MM.1S (cell line): ENCODE measurements at regions not wholly inside any gene's neighbourhood (a gene's known extent, or its start where the extent isn't known, plus 50 kb on each side); places are given as distances from the start of the nearest gene placed in this dataset.

Experiments
- DNase-seq: peaks from one replicate; pipeline ENCODE4 v3.0.0-alpha.2; 2015
- H2AFZ ChIP-seq: fragments of 300-600 bp; sonication (generic); 2 replicates; pipeline ENCODE4 v1.6.0; 2016; ENCODE audit warnings: antibody characterized with exemption, low read length
- H3F3A ChIP-seq: fragments of 300-600 bp; sonication (generic); 2 replicates; pipeline ENCODE4 v1.6.1; 2016; ENCODE audit warnings: mild to moderate bottlenecking, antibody characterized with exemption, low read length, moderate library complexity, mixed read lengths; ENCODE audit not compliant: insufficient read depth
- H3K27ac ChIP-seq: fragments of 300-600 bp; sonication (generic); 2 replicates; pipeline ENCODE4 v1.5.1; 2016; ENCODE audit warnings: mild to moderate bottlenecking, low read length
- H3K27me3 ChIP-seq: fragments of 300-600 bp; sonication (generic); replicated peaks from 2 replicates; pipeline ENCODE4 v1.6.0; 2016; ENCODE audit warnings: low read length; ENCODE audit not compliant: insufficient read depth
- H3K36me3 ChIP-seq: fragments of 300-600 bp; sonication (generic); replicated peaks from 2 replicates; pipeline ENCODE4 v1.6.1; 2016; ENCODE audit warnings: mild to moderate bottlenecking, low read length, mixed read lengths; ENCODE audit not compliant: insufficient read depth
- H3K4me1 ChIP-seq: fragments of 300-600 bp; sonication (generic); 2 replicates; pipeline ENCODE4 v1.6.1; 2016; ENCODE audit warnings: low read length, mixed read lengths
- H3K4me2 ChIP-seq: fragments of 300-600 bp; sonication (generic); 2 replicates; pipeline ENCODE4 v1.6.0; 2016; ENCODE audit warnings: low read depth, low read length
- H3K4me3 ChIP-seq: fragments of 300-600 bp; sonication (generic); 2 replicates; pipeline ENCODE4 v1.5.1; 2016; ENCODE audit warnings: low read length, mixed read lengths
- H3K79me2 ChIP-seq: fragments of 300-600 bp; sonication (generic); 2 replicates; pipeline ENCODE4 v1.6.1; 2016; ENCODE audit warnings: mixed run types, low read length, mixed read lengths
- H3K9ac ChIP-seq: fragments of 300-600 bp; sonication (generic); 2 replicates; pipeline ENCODE4 v1.6.1; 2016; ENCODE audit warnings: low read length, mixed read lengths
- H3K9me2 ChIP-seq: fragments of 300-600 bp; sonication (generic); replicated peaks from 2 replicates; pipeline ENCODE4 v1.6.1; 2016; ENCODE audit warnings: mild to moderate bottlenecking, low read length, mixed read lengths; ENCODE audit not compliant: insufficient read depth
- H3K9me3 ChIP-seq: fragments of 300-600 bp; sonication (generic); replicated peaks from 2 replicates; pipeline ENCODE4 v1.6.1; 2016; ENCODE audit warnings: mild to moderate bottlenecking, low read length, mixed read lengths; ENCODE audit not compliant: insufficient read depth
- H4K20me1 ChIP-seq: fragments of 300-600 bp; sonication (generic); 2 replicates; pipeline ENCODE4 v1.6.1; 2016; ENCODE audit warnings: mild to moderate bottlenecking, low read length, moderate library complexity, mixed read lengths; ENCODE audit not compliant: insufficient read depth
- CTCF ChIP-seq: fragments of 300-600 bp; sonication (generic); IDR thresholded peaks from 2 replicates; pipeline ENCODE4 v1.5.1; 2016; ENCODE audit warnings: antibody characterized with exemption, low read length, mixed read lengths
- EZH2 ChIP-seq: fragments of 300-600 bp; sonication (generic); optimal IDR thresholded peaks from 2 replicates; pipeline ENCODE3; 2017; ENCODE audit warnings: low read depth, mild to moderate bottlenecking, antibody characterized with exemption, low read length, mixed read lengths
- EZH2phosphoT487 ChIP-seq: fragments of 300-600 bp; sonication (generic); IDR thresholded peaks from 2 replicates; pipeline ENCODE4 v1.6.1; 2018; ENCODE audit warnings: antibody characterized with exemption, low read length

- no peak overlapping the region for H3K9ac ChIP-seq
- H3K4me2 ChIP-seq: no peak overlapping the region
- H2AFZ ChIP-seq: no peak overlapping the region
- no peaks in the 10 kb centered on the region for H4K20me1 ChIP-seq
- no peaks in the 10 kb centered on the region for H3F3A ChIP-seq
- no peaks in the 10 kb centered on the region for H3K36me3 ChIP-seq
- H3K27ac ChIP-seq: no peak overlapping the region
- no peak overlapping the region for H3K4me3 ChIP-seq
- H3K79me2 ChIP-seq: no peaks in the 10 kb centered on the region
- peak; percentile 58 for DNase-seq
- no peaks in the 10 kb centered on the region for H3K27me3 ChIP-seq
- H3K9me2 ChIP-seq: no peaks in the 10 kb centered on the region
- no peaks in the 10 kb centered on the region for H3K9me3 ChIP-seq
- TF ChIP-seq EZH2phosphoT487 (no peak), EZH2 (no peak), CTCF (peak; percentile 66)
- H3K4me1 ChIP-seq: no peaks in the 10 kb centered on the region
Measured at GRCh38 chr11:135075740-135076139, 663.7 kb upstream of the B3GAT1 start.

GRCh38 chr11:135074397-135074998 lies 662.5 kb upstream of the B3GAT1 start:
- no peak for DNase-seq
- Histone ChIP-seq H3K27me3 (no peaks in the 10 kb centered on the region), H3K9me2 (no peaks in the 10 kb centered on the region), H3K4me3 (no peak overlapping the region), H3F3A (no peaks in the 10 kb centered on the region), H3K9me3 (no peaks in the 10 kb centered on the region), H3K36me3 (no peaks in the 10 kb centered on the region), H3K27ac (no peak overlapping the region), H3K4me2 (no peak overlapping the region), H3K79me2 (no peaks in the 10 kb centered on the region), H3K9ac (no peak overlapping the region), H3K4me1 (no peaks in the 10 kb centered on the region), H2AFZ (no peak overlapping the region), H4K20me1 (no peaks in the 10 kb centered on the region)
- TF ChIP-seq EZH2 (no peak), CTCF (peak; percentile 16), EZH2phosphoT487 (no peak)

DNA sequence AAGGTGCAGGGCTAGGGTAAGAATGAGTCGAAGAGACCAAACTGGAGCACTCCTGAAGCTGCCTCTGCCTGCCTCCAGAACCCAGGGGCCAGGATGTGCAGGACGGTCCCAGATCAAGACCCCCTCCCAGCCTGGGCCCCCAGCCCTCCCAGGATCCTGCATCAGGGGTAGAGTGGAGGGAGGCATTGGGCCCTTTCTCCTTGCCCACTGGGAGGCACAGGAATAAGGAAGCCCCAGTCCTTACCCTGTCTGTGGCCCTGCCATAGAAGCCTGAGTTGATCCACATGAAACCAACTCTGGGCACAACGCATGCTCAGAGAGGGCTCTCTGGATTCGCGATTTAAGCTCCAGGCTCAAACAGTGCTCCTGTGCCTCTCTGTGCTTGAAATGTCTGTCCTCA lies 661.8 kb upstream of the B3GAT1 start:
- Histone ChIP-seq H3K36me3 (no peaks in the 10 kb centered on the region), H3K79me2 (no peaks in the 10 kb centered on the region), H4K20me1 (no peaks in the 10 kb centered on the region), H3K4me2 (no peak overlapping the region), H3K9me3 (no peaks in the 10 kb centered on the region), H3K9ac (no peak overlapping the region), H2AFZ (no peak overlapping the region), H3K9me2 (no peaks in the 10 kb centered on the region), H3K4me1 (no peaks in the 10 kb centered on the region), H3F3A (no peaks in the 10 kb centered on the region), H3K27me3 (no peaks in the 10 kb centered on the region), H3K4me3 (no peak overlapping the region), H3K27ac (no peak overlapping the region)
- DNase-seq: no peak
- TF ChIP-seq EZH2: no peak
- no peak for TF ChIP-seq CTCF
- TF ChIP-seq EZH2phosphoT487: no peak
